OCI-LY7 (cell line): ENCODE measurements at regions not wholly inside any gene's neighbourhood (a gene's known extent, or its start where the extent isn't known, plus 50 kb on each side); places are given as distances from the start of the nearest gene placed in this dataset.

Source experiments
- BruUV-seq: library from RNA; stranded (reverse); fragments of 400-500 nt; replicated peaks from 2 replicates; lab custom pipeline; 2021; lab: Mats Ljungman, UMichigan
- CTCF ChIA-PET: fragments of 300-600 bp; sonication (Branson Sonifier 250); formaldehyde crosslinking; loops from one replicate; lab custom pipeline; 2022; ENCODE audit warnings: antibody characterized with exemption; ENCODE audit not compliant: unreplicated experiment; lab: Charles Lee
- POLR2A ChIA-PET: fragments of 300-600 bp; sonication (Branson Sonifier 250); formaldehyde crosslinking; loops from one replicate; lab custom pipeline; 2022; ENCODE audit warnings: antibody characterized with exemption; lab: Charles Lee
- DNase-seq: peaks from one replicate; pipeline ENCODE4 v3.0.0-alpha.2; 2015; ENCODE audit warnings: low spot score
- H2AFZ ChIP-seq: fragments of 200-600 bp; sonication (generic), shearing (Covaris generic); 2 replicates; pipeline ENCODE4 v1.6.1; 2014; ENCODE audit warnings: mild to moderate bottlenecking, antibody characterized with exemption, low read length, moderate library complexity
- H3K27ac ChIP-seq: fragments of 200-600 bp; sonication (generic); 2 replicates; pipeline ENCODE4 v1.5.1; 2014; ENCODE audit warnings: mixed run types, low read depth, mild to moderate bottlenecking, moderate library complexity, low read length, inconsistent platforms; ENCODE audit not compliant: poor library complexity, severe bottlenecking
- H3K36me3 ChIP-seq: fragments of 200-600 bp; sonication (generic); 2 replicates; pipeline ENCODE4 v1.6.1; 2014; ENCODE audit warnings: mild to moderate bottlenecking, antibody characterized with exemption, low read length, moderate library complexity, mixed read lengths; ENCODE audit not compliant: insufficient read depth
- H3K4me1 ChIP-seq: fragments of 200-600 bp; sonication (generic); 2 replicates; pipeline ENCODE4 v1.5.1; 2014; ENCODE audit warnings: mild to moderate bottlenecking, low read length; ENCODE audit not compliant: insufficient read depth, poor library complexity, severe bottlenecking
- H3K4me2 ChIP-seq: fragments of 200-600 bp; sonication (generic); 2 replicates; pipeline ENCODE4 v1.6.1; 2014; ENCODE audit warnings: mild to moderate bottlenecking, low read length
- H3K4me3 ChIP-seq: fragments of 200-600 bp; sonication (generic); 2 replicates; pipeline ENCODE4 v1.5.1; 2014; ENCODE audit warnings: mild to moderate bottlenecking, low read depth, low read length; ENCODE audit not compliant: poor library complexity, severe bottlenecking
- H3K79me2 ChIP-seq: fragments of 200-600 bp; sonication (generic); 2 replicates; pipeline ENCODE4 v1.6.1; 2016; ENCODE audit warnings: low read depth, mild to moderate bottlenecking, low read length, moderate library complexity, mixed read lengths; ENCODE audit not compliant: insufficient read depth
- H3K9me2 ChIP-seq: fragments of 200-600 bp; sonication (generic); 2 replicates; pipeline ENCODE4 v1.6.1; 2016; ENCODE audit warnings: mild to moderate bottlenecking, low read length, mixed read lengths; ENCODE audit not compliant: insufficient read depth
- H3K9me3 ChIP-seq: fragments of 200-600 bp; sonication (generic); 2 replicates; pipeline ENCODE4 v1.6.1; 2014; ENCODE audit warnings: mild to moderate bottlenecking, mixed run types, low read length, mixed read lengths
- H4K20me1 ChIP-seq: fragments of 200-600 bp; sonication (generic); 2 replicates; pipeline ENCODE4 v1.6.1; 2014; ENCODE audit warnings: mild to moderate bottlenecking, antibody characterized with exemption, low read length, moderate library complexity, mixed read lengths; ENCODE audit not compliant: insufficient read depth
- EZH2phosphoT487 ChIP-seq: fragments of 200-600 bp; sonication (generic); IDR thresholded peaks from 2 replicates; pipeline ENCODE4 v1.6.1; 2018; ENCODE audit warnings: low read depth, borderline replicate concordance, mild to moderate bottlenecking, mixed run types, antibody characterized with exemption, low read length, moderate library complexity, mixed read lengths
- intact Hi-C: fragments of 100-400 bp; cut with micrococcal nuclease; formaldehyde crosslinking; loops from one replicate; pipeline ENCODE4 v1.10.0; 2022; ENCODE audit not compliant: unreplicated experiment
- TF ChIP-seq, protein P1 (sequence below): fragments of 200-600 bp; sonication (generic); conservative IDR thresholded peaks from 2 replicates; pipeline ENCODE4 v1.5.1; 2014; ENCODE audit warnings: mild to moderate bottlenecking, antibody characterized with exemption, low read length, moderate library complexity, mixed read lengths

DNA sequence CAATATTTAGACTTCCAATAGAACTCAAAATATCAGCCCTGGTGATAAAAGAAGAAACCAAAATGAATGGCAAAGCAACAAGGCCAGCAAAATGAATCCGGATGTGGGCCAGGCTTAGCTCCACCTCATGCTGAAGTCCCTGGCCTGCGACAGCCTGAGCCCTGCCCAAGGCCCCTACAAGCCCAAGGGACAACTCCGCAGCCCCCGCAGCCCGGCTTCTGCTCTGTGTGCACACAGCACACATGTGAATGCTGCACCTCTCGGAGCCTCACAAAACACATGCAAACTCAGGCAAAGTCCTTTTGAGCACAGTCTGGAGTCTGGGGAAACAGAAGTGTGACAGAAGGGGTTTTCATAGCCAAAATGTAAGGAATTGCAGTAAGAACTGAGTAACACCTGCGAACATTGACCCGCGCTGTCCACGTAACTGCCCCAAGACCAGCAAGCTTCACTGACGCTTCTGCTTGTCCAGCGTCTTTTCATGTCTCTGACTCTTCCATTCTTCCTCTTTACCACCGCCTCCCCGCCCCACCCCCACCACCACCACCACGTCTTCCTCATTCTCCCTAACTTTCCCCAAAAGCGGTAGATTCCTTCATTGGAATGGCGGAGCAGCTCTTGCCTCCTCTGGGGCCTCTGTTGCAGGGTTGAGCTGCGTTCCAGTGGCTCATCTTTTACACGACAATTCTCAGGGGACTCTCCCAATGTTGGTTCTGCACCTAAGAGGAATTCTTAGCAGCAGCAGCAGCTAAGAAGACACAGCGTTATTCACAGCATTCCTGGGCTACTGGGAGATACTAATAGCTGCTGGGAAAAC, 136.4 kb upstream of the COPS8 start:
- ChIA-PET CTCF (no interaction called here), POLR2A (interaction anchor here (0.6 kb wide), 2 partner anchors 90 to 258 kb away, joined by 3 to 8 read pairs; no protein-coding TSS in a partner anchor)
- no peaks in the 10 kb centered on the region for H4K20me1 ChIP-seq
- no peaks in the 10 kb centered on the region for H3K9me2 ChIP-seq
- H3K79me2 ChIP-seq = no peaks in the 10 kb centered on the region
- H3K36me3 ChIP-seq = no peaks in the 10 kb centered on the region
- no peak overlapping the region for H2AFZ ChIP-seq
- DNase-seq = no peak
- BruUV-seq = no TSS peak
- H3K4me3 ChIP-seq = no peak overlapping the region
- TF ChIP-seq EZH2phosphoT487 = no peak
- TF ChIP-seq, protein P1, sequence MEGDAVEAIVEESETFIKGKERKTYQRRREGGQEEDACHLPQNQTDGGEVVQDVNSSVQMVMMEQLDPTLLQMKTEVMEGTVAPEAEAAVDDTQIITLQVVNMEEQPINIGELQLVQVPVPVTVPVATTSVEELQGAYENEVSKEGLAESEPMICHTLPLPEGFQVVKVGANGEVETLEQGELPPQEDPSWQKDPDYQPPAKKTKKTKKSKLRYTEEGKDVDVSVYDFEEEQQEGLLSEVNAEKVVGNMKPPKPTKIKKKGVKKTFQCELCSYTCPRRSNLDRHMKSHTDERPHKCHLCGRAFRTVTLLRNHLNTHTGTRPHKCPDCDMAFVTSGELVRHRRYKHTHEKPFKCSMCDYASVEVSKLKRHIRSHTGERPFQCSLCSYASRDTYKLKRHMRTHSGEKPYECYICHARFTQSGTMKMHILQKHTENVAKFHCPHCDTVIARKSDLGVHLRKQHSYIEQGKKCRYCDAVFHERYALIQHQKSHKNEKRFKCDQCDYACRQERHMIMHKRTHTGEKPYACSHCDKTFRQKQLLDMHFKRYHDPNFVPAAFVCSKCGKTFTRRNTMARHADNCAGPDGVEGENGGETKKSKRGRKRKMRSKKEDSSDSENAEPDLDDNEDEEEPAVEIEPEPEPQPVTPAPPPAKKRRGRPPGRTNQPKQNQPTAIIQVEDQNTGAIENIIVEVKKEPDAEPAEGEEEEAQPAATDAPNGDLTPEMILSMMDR = no peak
- H3K27ac ChIP-seq = no peak overlapping the region
- intact Hi-C loops = no loop called here
- H3K4me2 ChIP-seq = no peak overlapping the region
- 0 out of 2 replicates have a peak, but pooled peaks cover 4% of the 10 kb centered on the region for H3K9me3 ChIP-seq
- no peaks in the 10 kb centered on the region for H3K4me1 ChIP-seq

DNA sequence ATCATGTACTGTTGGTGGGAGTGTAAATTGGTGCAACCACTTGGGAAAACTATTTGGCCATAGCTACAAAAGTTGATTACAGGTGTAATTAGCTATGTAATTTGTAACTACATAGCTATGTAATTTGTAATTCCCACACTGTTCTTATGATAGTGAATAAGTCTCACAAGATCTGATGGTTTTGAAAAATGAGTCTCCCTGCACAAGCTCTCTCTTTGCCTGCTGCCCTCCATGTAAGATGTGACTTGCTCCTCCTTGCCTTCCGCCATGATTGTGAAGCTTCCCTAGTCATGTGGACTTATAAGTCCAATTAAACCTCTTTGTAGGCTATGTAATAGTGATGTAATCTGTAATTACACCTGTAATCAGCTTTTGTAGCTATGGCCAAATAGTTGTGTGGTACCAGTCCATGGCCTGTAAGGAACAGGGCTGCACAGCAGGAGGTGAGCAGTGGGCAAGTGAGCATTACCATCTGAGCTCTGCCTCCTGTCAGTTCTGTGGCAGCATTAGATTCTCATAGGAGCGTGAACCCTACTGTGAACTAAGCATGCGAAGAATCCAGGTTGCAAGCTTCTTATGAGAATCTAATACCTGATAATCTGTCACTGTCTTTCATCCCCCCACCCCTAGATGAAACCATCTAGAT, 133.7 kb upstream of the COPS8 start:
- CTCF ChIA-PET = no interaction called here
- Histone ChIP-seq H3K9me3 (0 out of 2 replicates have a peak, but pooled peaks cover 4% of the 10 kb centered on the region), H2AFZ (no peak overlapping the region), H3K79me2 (no peaks in the 10 kb centered on the region), H3K9me2 (no peaks in the 10 kb centered on the region), H3K4me1 (no peaks in the 10 kb centered on the region), H3K36me3 (no peaks in the 10 kb centered on the region), H4K20me1 (no peaks in the 10 kb centered on the region), H3K4me2 (no peak overlapping the region), H3K27ac (no peak overlapping the region), H3K4me3 (no peak overlapping the region)
- BruUV-seq = no TSS peak
- DNase-seq = no peak
- intact Hi-C loops = no loop called here
- POLR2A ChIA-PET = no interaction called here
- TF ChIP-seq, protein P1 = no peak
- no peak for TF ChIP-seq EZH2phosphoT487

DNA sequence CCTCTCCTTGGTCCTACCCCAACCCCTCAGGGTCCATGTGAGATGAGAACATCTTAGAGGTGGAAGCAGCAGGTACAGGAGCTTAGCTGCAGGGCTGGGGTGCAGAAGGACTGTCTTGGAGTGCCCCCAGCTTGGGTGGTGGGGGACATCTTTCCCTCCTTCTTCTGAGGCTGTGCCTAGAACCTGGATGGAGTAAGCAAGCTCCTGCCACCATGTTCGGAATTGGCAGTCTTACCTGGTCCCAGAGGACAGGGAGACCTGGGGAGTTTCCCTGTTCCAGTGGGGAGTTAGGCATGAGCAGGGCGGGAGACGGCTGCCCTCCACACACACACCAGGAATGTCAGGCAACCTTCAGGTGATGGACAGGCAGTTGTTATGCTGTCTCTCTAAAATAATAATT, 131.0 kb upstream of the COPS8 start:
- intact Hi-C loops = no loop called here
- no TSS peak for BruUV-seq
- ChIA-PET CTCF (no interaction called here), POLR2A (no interaction called here)
- 0 out of 2 replicates have a peak, but pooled peaks cover 4% of the 10 kb centered on the region for H3K9me3 ChIP-seq
- no peaks in the 10 kb centered on the region for H3K36me3 ChIP-seq
- TF ChIP-seq, protein P1 = no peak
- no peak for TF ChIP-seq EZH2phosphoT487
- no peak overlapping the region for H3K4me3 ChIP-seq
- H3K79me2 ChIP-seq = no peaks in the 10 kb centered on the region
- no peak overlapping the region for H3K4me2 ChIP-seq
- H3K9me2 ChIP-seq = no peaks in the 10 kb centered on the region
- H3K27ac ChIP-seq = no peak overlapping the region
- no peak overlapping the region for H2AFZ ChIP-seq
- no peaks in the 10 kb centered on the region for H4K20me1 ChIP-seq
- no peak for DNase-seq
- H3K4me1 ChIP-seq = no peaks in the 10 kb centered on the region
